HepG2 (cell line): ENCODE measurements at regions not wholly inside any gene's neighbourhood (a gene's known extent, or its start where the extent isn't known, plus 50 kb on each side); places are given as distances from the start of the nearest gene placed in this dataset.

Source experiments
- ATAC-seq: fragments of 200-7000 bp; cut with Tn5 transposase; 3 replicates; pipeline ENCODE4 v1.9.1; 2020; ENCODE audit warnings: mild to moderate bottlenecking, moderate library complexity
- BruUV-seq: library from RNA; stranded (reverse); fragments of 400-500 nt; replicated peaks from 2 replicates; lab custom pipeline; 2021; lab: Mats Ljungman, UMichigan
- CTCF ChIA-PET: fragments of 300-600 bp; formaldehyde crosslinking; extraction: SDS; loops from one replicate; lab custom pipeline; 2021; ENCODE audit warnings: low total read pairs, inconsistent platforms, low intra/inter-chr PET ratio; lab: Yijun Ruan, JAX
- POLR2A ChIA-PET: fragments of 350-600 bp; sonication (Branson Sonifier 250); formaldehyde crosslinking; loops from one replicate; lab custom pipeline; 2020; ENCODE audit warnings: antibody characterized with exemption, inconsistent platforms; lab: Yijun Ruan, JAX
- DNase-seq: peaks from one replicate; pipeline ENCODE4 v3.0.0-alpha.2; 2015; ENCODE audit warnings: low spot score
- FAIRE-seq: peaks from 3 replicates; lab custom pipeline; 2011; peaks lifted over from hg19 to GRCh38; lab: Jason Lieb, UNC
- H2AFZ ChIP-seq: one replicate; pipeline ENCODE4 v1.6.1; 2011; ENCODE audit warnings: low read length, inconsistent platforms
- H3K27ac ChIP-seq: fragments of 300-600 bp; 3 replicates; pipeline ENCODE4 v1.8.0; 2011; ENCODE audit warnings: mixed run types, mild to moderate bottlenecking, mixed read lengths, low read length, inconsistent platforms; ENCODE audit not compliant: insufficient read depth; ENCODE audit errors: extremely low read length
- H3K27me3 ChIP-seq, 2 experiments: fragments of 200-600 bp in 1 of 2; 2 replicates in 1 of 2; 3 replicates in 1 of 2; pipeline versions ENCODE4 v1.6.0 to v1.8.0; 2011; ENCODE audit warnings: low read length in 2 of 2, mild to moderate bottlenecking in 2 of 2, moderate library complexity in 2 of 2, inconsistent platforms in 1 of 2; ENCODE audit not compliant: insufficient read depth in 2 of 2, control insufficient read depth in 1 of 2
- H3K36me3 ChIP-seq, 2 experiments: fragments of 200-600 bp in 1 of 2; replicated peaks in 1 of 2; 2 replicates in 1 of 2; 3 replicates in 1 of 2; pipeline versions ENCODE4 v1.5.1 to v1.8.0; 2011; ENCODE audit warnings: low read length in 2 of 2, inconsistent platforms in 1 of 2; ENCODE audit not compliant: insufficient read depth in 2 of 2, control insufficient read depth in 1 of 2
- H3K4me1 ChIP-seq: 2 replicates; pipeline ENCODE4 v1.5.1; 2012; ENCODE audit warnings: low read length, inconsistent platforms; ENCODE audit not compliant: insufficient read depth
- H3K4me2 ChIP-seq: 2 replicates; pipeline ENCODE4 v1.6.0; 2011; ENCODE audit warnings: low read depth, low read length, inconsistent platforms
- H3K4me3 ChIP-seq, 3 experiments: fragments of 200-600 bp in 1 of 3; sonication (generic), shearing (Covaris generic) in 1 of 3; replicated peaks in 1 of 3; 2 replicates each; pipeline ENCODE4 v1.5.1; 2011 to 2016; ENCODE audit warnings: low read length in 3 of 3, inconsistent platforms in 2 of 3, low read depth in 2 of 3, mild to moderate bottlenecking in 2 of 3, control low read depth in 1 of 3, mixed read lengths in 1 of 3; ENCODE audit not compliant: insufficient read depth in 1 of 3
- H3K79me2 ChIP-seq: one replicate; pipeline ENCODE4 v1.6.1; 2011; ENCODE audit warnings: low read length, inconsistent platforms; ENCODE audit not compliant: insufficient read depth
- H3K9ac ChIP-seq: 2 replicates; pipeline ENCODE4 v1.6.0; 2011; ENCODE audit warnings: mild to moderate bottlenecking, low read depth, low read length, inconsistent platforms; ENCODE audit not compliant: insufficient read depth
- H3K9me3 ChIP-seq: 2 replicates; pipeline ENCODE4 v1.5.1; 2012; ENCODE audit warnings: mild to moderate bottlenecking, low read length
- H4K20me1 ChIP-seq: 2 replicates; pipeline ENCODE4 v1.6.0; 2011; ENCODE audit warnings: inconsistent platforms, mild to moderate bottlenecking, low read length, moderate library complexity; ENCODE audit not compliant: insufficient read depth
- EP300 ChIP-seq, 3 experiments: sonication (generic) in 1 of 3; formaldehyde crosslinking in 1 of 3; IDR thresholded peaks; 2 replicates each; pipeline versions ENCODE4 v1.5.1 to v1.6.1; 2011 to 2020; ENCODE audit warnings: low read depth in 2 of 3, low read length in 2 of 3, borderline replicate concordance in 1 of 3, improper control_type of control experiment in 1 of 3, mild to moderate bottlenecking in 1 of 3, missing genetic modification reagents in 1 of 3, moderate library complexity in 1 of 3
- HCFC1 ChIP-seq: fragments of 150-350 bp; IDR thresholded peaks from 2 replicates; pipeline ENCODE4 v1.6.1; 2014; ENCODE audit warnings: low read depth, low read length
- KMT2B ChIP-seq: IDR thresholded peaks from 2 replicates; pipeline ENCODE4 v1.6.1; 2016; ENCODE audit warnings: missing genetic modification reagents, missing compliant biosample characterization
- MIER3 ChIP-seq: IDR thresholded peaks from 2 replicates; pipeline ENCODE4 v1.6.1; 2016; ENCODE audit warnings: missing compliant biosample characterization, borderline replicate concordance
- RFXANK ChIP-seq: IDR thresholded peaks from 2 replicates; pipeline ENCODE4 v1.6.1; 2016
- SP4 ChIP-seq: sonication (generic); formaldehyde crosslinking; IDR thresholded peaks from 2 replicates; pipeline ENCODE4 v1.8.1; 2023; ENCODE audit warnings: mild to moderate bottlenecking, missing genetic modification reagents
- TBP ChIP-seq: sonication (generic); formaldehyde crosslinking; IDR thresholded peaks from 2 replicates; pipeline ENCODE4 v1.5.0; 2020; ENCODE audit warnings: missing genetic modification reagents
- THAP11 ChIP-seq: IDR thresholded peaks from 2 replicates; pipeline ENCODE4 v1.6.1; 2016; ENCODE audit warnings: missing biosample characterization, missing genetic modification reagents
- ZNF205 ChIP-seq: IDR thresholded peaks from 2 replicates; pipeline ENCODE4 v1.6.1; 2018; ENCODE audit warnings: missing biosample characterization, missing genetic modification reagents
- ZNF343 ChIP-seq: sonication (generic); formaldehyde crosslinking; IDR thresholded peaks from 2 replicates; pipeline ENCODE4 v1.4.0; 2020; ENCODE audit warnings: mild to moderate bottlenecking, missing genetic modification reagents
- ZNF557 ChIP-seq: sonication (generic); formaldehyde crosslinking; IDR thresholded peaks from 2 replicates; pipeline ENCODE4 v1.4.0; 2020; ENCODE audit warnings: missing genetic modification reagents
- WGBS: methylation state at CpG from one replicate; pipeline ENCODE4 v1.1.6; 2017; ENCODE audit warnings: low lambda C conversion rate; 5-methylcytosine and 5-hydroxymethylcytosine counted together
- in situ Hi-C: cut with HindIII; loops from 2 replicates; pipeline ENCODE4 v1.10.0; 2017; ENCODE audit warnings: low pct_unique_long_range_greater_than_20kb; ENCODE audit not compliant: extremely low pct_ligation_motif_present
- intact Hi-C: fragments of 100-400 bp; cut with micrococcal nuclease; formaldehyde crosslinking; loops from one replicate; pipeline ENCODE4 v1.10.0; 2022; ENCODE audit not compliant: unreplicated experiment
- TF ChIP-seq, protein P1 (sequence below): sonication (generic); formaldehyde crosslinking; IDR thresholded peaks from 2 replicates; pipeline ENCODE4 v1.5.0; 2020; ENCODE audit warnings: mild to moderate bottlenecking, missing genetic modification reagents, borderline replicate concordance

DNA sequence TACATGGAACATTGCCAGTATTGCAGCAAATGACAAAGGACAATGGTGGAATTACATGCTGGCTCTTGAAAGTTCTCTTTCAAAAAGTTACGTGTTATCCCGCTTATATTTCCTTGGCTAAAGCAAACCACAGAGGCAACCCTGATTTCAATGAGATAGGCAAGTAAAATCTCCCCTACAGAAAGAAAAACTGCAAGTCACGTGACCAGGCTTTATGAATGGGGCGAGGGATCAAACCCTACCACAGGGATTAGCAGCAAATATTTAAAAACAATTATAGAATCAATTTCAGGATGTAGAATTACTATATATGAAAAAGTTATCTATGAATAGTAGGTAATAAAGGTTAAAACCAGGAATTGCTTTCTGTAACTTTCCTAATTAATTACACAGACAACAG lies 603.4 kb upstream of the GBE1 start:
- Histone ChIP-seq H3K27me3 (no peaks in the 10 kb centered on the region), H3K9ac (no peak overlapping the region), H3K4me1 (no peaks in the 10 kb centered on the region), H4K20me1 (no peaks in the 10 kb centered on the region), H3K9me3 (peaks cover 10% of the 10 kb centered on the region; the same call in 1 of the 2 replicates), H2AFZ (no peak overlapping the region), H3K79me2 (no peaks in the 10 kb centered on the region), H3K27ac (no peak overlapping the region), H3K36me3 (no peaks in the 10 kb centered on the region), H3K4me2 (no peak overlapping the region), H3K4me3 (no peak overlapping the region)
- in situ Hi-C loops (no loop called here), intact Hi-C loops (no loop called here)
- DNase-seq (no peak), ATAC-seq (no peak), FAIRE-seq (no peak)
- WGBS = 71% methylated on average over 4 of the region's 4 CpGs
- TF ChIP-seq EP300 (IDR thresholded peaks at IDR 0.05; ENCODE audit: low read depth in 2 of 2, low read length in 2 of 2) (no peak), EP300 (CRISPR knock-in tag; IDR thresholded peaks at IDR 0.05; ENCODE audit: borderline replicate concordance) (no peak), TBP (no peak), ZNF557 (CRISPR knock-in tag) (no peak), SP4 (no peak), HCFC1 (no peak), RFXANK (no peak), ZNF205 (CRISPR knock-in tag) (no peak), KMT2B (CRISPR knock-in tag) (no peak), MIER3 (CRISPR knock-in tag) (no peak), ZNF343 (no peak), THAP11 (no peak)
- TF ChIP-seq, protein P1, sequence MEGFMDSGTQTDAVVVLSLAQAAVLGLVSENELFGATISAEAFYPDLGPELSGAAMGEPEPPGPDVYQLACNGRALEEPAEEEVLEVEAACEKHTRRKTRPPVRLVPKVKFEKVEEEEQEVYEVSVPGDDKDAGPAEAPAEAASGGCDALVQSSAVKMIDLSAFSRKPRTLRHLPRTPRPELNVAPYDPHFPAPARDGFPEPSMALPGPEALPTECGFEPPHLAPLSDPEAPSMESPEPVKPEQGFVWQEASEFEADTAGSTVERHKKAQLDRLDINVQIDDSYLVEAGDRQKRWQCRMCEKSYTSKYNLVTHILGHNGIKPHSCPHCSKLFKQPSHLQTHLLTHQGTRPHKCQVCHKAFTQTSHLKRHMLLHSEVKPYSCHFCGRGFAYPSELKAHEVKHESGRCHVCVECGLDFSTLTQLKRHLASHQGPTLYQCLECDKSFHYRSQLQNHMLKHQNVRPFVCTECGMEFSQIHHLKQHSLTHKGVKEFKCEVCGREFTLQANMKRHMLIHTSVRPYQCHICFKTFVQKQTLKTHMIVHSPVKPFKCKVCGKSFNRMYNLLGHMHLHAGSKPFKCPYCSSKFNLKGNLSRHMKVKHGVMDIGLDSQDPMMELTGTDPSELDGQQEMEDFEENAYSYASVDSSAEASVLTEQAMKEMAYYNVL (CRISPR knock-in tag) = no peak
- POLR2A ChIA-PET = no interaction called here
- CTCF ChIA-PET = no interaction called here
- no TSS peak for BruUV-seq
